ENCODE measurements at regions not wholly inside any gene's neighbourhood (a gene's known extent, or its start where the extent isn't known, plus 50 kb on each side); places are given as distances from the start of the nearest gene placed in this dataset.
"Not testable (repeated sequence)": the region's sequence is repeated elsewhere in the genome, so short reads cannot be mapped to it uniquely, and the experiment has no call there.

- Mint-ChIP-seq H3K4me1 (no peaks in the 10 kb centered on the region), H3K27ac (no peak overlapping the region), H3K36me3 (no peaks in the 10 kb centered on the region), H3K27me3 (peaks cover 12% of the 10 kb centered on the region), H3K4me3 (no peak overlapping the region), H3K9me3 (no peaks in the 10 kb centered on the region)
- DNase-seq (ENCODE audit: low spot score in 2 of 2) (no peak), ATAC-seq (ENCODE audit: low read depth) (no peak)
Observed at GRCh38 chr20:40275738-40276137, 413.3 kb downstream of the MAFB start.

GRCh38 chr20:40274912-40275533, 414.0 kb downstream of the MAFB start:
- Mint-ChIP-seq H3K36me3 (no peaks in the 10 kb centered on the region), H3K4me3 (no peak overlapping the region), H3K27me3 (peaks cover 11% of the 10 kb centered on the region), H3K4me1 (no peaks in the 10 kb centered on the region), H3K27ac (no peak overlapping the region), H3K9me3 (no peaks in the 10 kb centered on the region)
- ATAC-seq (ENCODE audit: low read depth) = no peak
- no peak for DNase-seq (ENCODE audit: low spot score in 2 of 2)

GRCh38 chr20:40269274-40269673, 419.8 kb downstream of the MAFB start:
- not testable (repeated sequence) for H3K27ac Mint-ChIP-seq; H3K9me3 Mint-ChIP-seq; ATAC-seq (ENCODE audit: low read depth); H3K4me1 Mint-ChIP-seq; H3K36me3 Mint-ChIP-seq; H3K4me3 Mint-ChIP-seq; H3K27me3 Mint-ChIP-seq; DNase-seq (ENCODE audit: low spot score in 2 of 2)

GRCh38 chr20:40268321-40269075, 420.5 kb downstream of the MAFB start:
- H3K27ac Mint-ChIP-seq = no peak overlapping the region

GRCh38 chr20:40265825-40266533, 423.1 kb downstream of the MAFB start:
- H3K9me3 Mint-ChIP-seq = no peaks in the 10 kb centered on the region
- H3K36me3 Mint-ChIP-seq = no peaks in the 10 kb centered on the region
- H3K4me3 Mint-ChIP-seq = no peak overlapping the region
- H3K4me1 Mint-ChIP-seq = no peaks in the 10 kb centered on the region
- ATAC-seq (ENCODE audit: low read depth) = no peak
- H3K27me3 Mint-ChIP-seq = peaks cover 4% of the 10 kb centered on the region
- no peak overlapping the region for H3K27ac Mint-ChIP-seq
- DNase-seq (ENCODE audit: low spot score in 2 of 2) = no peak

More at GRCh38 chr20:40268321-40269075, 420.5 kb downstream of the MAFB start:
- ATAC-seq (ENCODE audit: low read depth) (no peak), DNase-seq (ENCODE audit: low spot score in 2 of 2) (no peak)
- Mint-ChIP-seq H3K4me1 (no peaks in the 10 kb centered on the region), H3K27me3 (peaks cover 5% of the 10 kb centered on the region), H3K36me3 (no peaks in the 10 kb centered on the region), H3K4me3 (no peak overlapping the region), H3K9me3 (no peaks in the 10 kb centered on the region)

GRCh38 chr20:40262219-40262618, 426.8 kb downstream of the MAFB start:
- no peak for DNase-seq (ENCODE audit: low spot score in 2 of 2)
- no peaks in the 10 kb centered on the region for H3K4me1 Mint-ChIP-seq
- no peak overlapping the region for H3K27ac Mint-ChIP-seq
- no peak for ATAC-seq (ENCODE audit: low read depth)
- no peaks in the 10 kb centered on the region for H3K9me3 Mint-ChIP-seq
- H3K36me3 Mint-ChIP-seq = no peaks in the 10 kb centered on the region
- H3K27me3 Mint-ChIP-seq = peaks cover 4% of the 10 kb centered on the region
- H3K4me3 Mint-ChIP-seq = no peak overlapping the region

GRCh38 chr20:40258931-40259330, 430.1 kb downstream of the MAFB start:
- ATAC-seq (ENCODE audit: low read depth) (no peak), DNase-seq (ENCODE audit: low spot score in 2 of 2) (no peak)
- no peak overlapping the region for H3K27ac Mint-ChIP-seq
- peaks cover 8% of the 10 kb centered on the region for H3K27me3 Mint-ChIP-seq
- H3K4me1 Mint-ChIP-seq = no peaks in the 10 kb centered on the region
- H3K9me3 Mint-ChIP-seq = no peaks in the 10 kb centered on the region
- H3K36me3 Mint-ChIP-seq = no peaks in the 10 kb centered on the region
- no peak overlapping the region for H3K4me3 Mint-ChIP-seq

GRCh38 chr20:40257763-40258162, 431.3 kb downstream of the MAFB start:
- Mint-ChIP-seq H3K27me3 (peaks cover 5% of the 10 kb centered on the region), H3K9me3 (no peaks in the 10 kb centered on the region), H3K4me1 (no peaks in the 10 kb centered on the region), H3K36me3 (no peaks in the 10 kb centered on the region), H3K4me3 (no peak overlapping the region), H3K27ac (no peak overlapping the region)
- no peak for ATAC-seq (ENCODE audit: low read depth)
- DNase-seq (ENCODE audit: low spot score in 2 of 2) = no peak

- no peak for DNase-seq (ENCODE audit: low spot score in 2 of 2)
- Mint-ChIP-seq H3K36me3 (no peaks in the 10 kb centered on the region), H3K27ac (no peak overlapping the region), H3K9me3 (peaks cover 3% of the 10 kb centered on the region), H3K27me3 (peaks cover 7% of the 10 kb centered on the region), H3K4me1 (no peaks in the 10 kb centered on the region), H3K4me3 (no peak overlapping the region)
- ATAC-seq (ENCODE audit: low read depth) = no peak
Observed at GRCh38 chr20:40255365-40255764, 433.7 kb downstream of the MAFB start.

GRCh38 chr20:40254023-40254772, 434.8 kb downstream of the MAFB start:
- no peak for DNase-seq (ENCODE audit: low spot score in 2 of 2)
- H3K4me1 Mint-ChIP-seq = no peaks in the 10 kb centered on the region
- H3K9me3 Mint-ChIP-seq = peaks cover 3% of the 10 kb centered on the region
- no peaks in the 10 kb centered on the region for H3K36me3 Mint-ChIP-seq
- H3K4me3 Mint-ChIP-seq = no peak overlapping the region
- peaks cover 7% of the 10 kb centered on the region for H3K27me3 Mint-ChIP-seq
- no peak overlapping the region for H3K27ac Mint-ChIP-seq
- ATAC-seq (ENCODE audit: low read depth) = no peak

- H3K27ac Mint-ChIP-seq = no peak overlapping the region
- H3K36me3 Mint-ChIP-seq = no peaks in the 10 kb centered on the region
- H3K27me3 Mint-ChIP-seq = peaks cover 5% of the 10 kb centered on the region
- H3K9me3 Mint-ChIP-seq = peaks cover 3% of the 10 kb centered on the region
- ATAC-seq (ENCODE audit: low read depth) (no peak), DNase-seq (ENCODE audit: low spot score in 2 of 2) (no peak)
- no peaks in the 10 kb centered on the region for H3K4me1 Mint-ChIP-seq
- no peak overlapping the region for H3K4me3 Mint-ChIP-seq
Observed at GRCh38 chr20:40251284-40251932, 437.6 kb downstream of the MAFB start.

GRCh38 chr20:40249805-40250204, 439.2 kb downstream of the MAFB start:
- no peak overlapping the region for H3K4me3 Mint-ChIP-seq
- H3K27ac Mint-ChIP-seq = no peak overlapping the region
- no peaks in the 10 kb centered on the region for H3K4me1 Mint-ChIP-seq
- peaks cover 1% of the 10 kb centered on the region for H3K27me3 Mint-ChIP-seq
- ATAC-seq (ENCODE audit: low read depth) (no peak), DNase-seq (ENCODE audit: low spot score in 2 of 2) (no peak)
- H3K9me3 Mint-ChIP-seq = peaks cover 3% of the 10 kb centered on the region
- no peaks in the 10 kb centered on the region for H3K36me3 Mint-ChIP-seq

GRCh38 chr20:40245829-40246228, 443.2 kb downstream of the MAFB start:
- Mint-ChIP-seq H3K4me1 (no peaks in the 10 kb centered on the region), H3K36me3 (no peaks in the 10 kb centered on the region)

More at GRCh38 chr20:40245829-40246228, 443.2 kb downstream of the MAFB start:
- DNase-seq (ENCODE audit: low spot score in 2 of 2) (no peak), ATAC-seq (ENCODE audit: low read depth) (no peak)
- Mint-ChIP-seq H3K4me3 (no peak overlapping the region), H3K9me3 (peaks cover under 1% of the 10 kb centered on the region), H3K27me3 (peaks cover 5% of the 10 kb centered on the region), H3K27ac (no peak overlapping the region)

All from memory B cell (primary cell).